ELR (cell line): ENCODE measurements at regions not wholly inside any gene's neighbourhood (a gene's known extent, or its start where the extent isn't known, plus 50 kb on each side); places are given as distances from the start of the nearest gene placed in this dataset.
A peak's percentile ranks its signal among the peaks of the same experiment; 100 is the strongest.
"Not testable (repeated sequence)": the region's sequence is repeated elsewhere in the genome, so short reads cannot be mapped to it uniquely, and the experiment has no call there.

Experiments
- DNase-seq: peaks from one replicate; pipeline ENCODE4 v3.0.0-alpha.2; 2015; ENCODE audit warnings: low read depth

GRCh38 chr2:41314511-41315070 is 733.2 kb upstream of the PKDCC start:
- DNase-seq = no peak

- no peak for DNase-seq
These were observed 728.4 kb upstream of the PKDCC start for GRCh38 chr2:41319437-41319836.

GRCh38 chr2:41320491-41320890 is 727.3 kb upstream of the PKDCC start:
- no peak for DNase-seq

- DNase-seq = peak; percentile 41
These were observed 726.5 kb upstream of the PKDCC start for GRCh38 chr2:41321351-41321750.

GRCh38 chr2:41326851-41327250 is 721.0 kb upstream of the PKDCC start:
- DNase-seq = no peak

- no peak for DNase-seq
These were observed 718.8 kb upstream of the PKDCC start for GRCh38 chr2:41329040-41329439.

- no peak for DNase-seq
These were observed 713.7 kb upstream of the PKDCC start for GRCh38 chr2:41334159-41334558.

- not testable (repeated sequence) for DNase-seq
These were observed 712.2 kb upstream of the PKDCC start for GRCh38 chr2:41335573-41335972.

GRCh38 chr2:41337956-41338355 is 709.9 kb upstream of the PKDCC start:
- no peak for DNase-seq

- DNase-seq = no peak
These were observed 703.3 kb upstream of the PKDCC start for GRCh38 chr2:41344529-41344928.

GRCh38 chr2:41353060-41353459 is 694.8 kb upstream of the PKDCC start:
- no peak for DNase-seq

- no peak for DNase-seq
These were observed 692.0 kb upstream of the PKDCC start for GRCh38 chr2:41355794-41356193.

GRCh38 chr2:41364842-41365241 is 683.0 kb upstream of the PKDCC start:
- DNase-seq = no peak

- DNase-seq = no peak
These were observed 671.9 kb upstream of the PKDCC start for GRCh38 chr2:41375901-41376300.

- DNase-seq = no peak
These were observed 670.0 kb upstream of the PKDCC start for GRCh38 chr2:41377837-41378236.

- no peak for DNase-seq
These were observed 669.4 kb upstream of the PKDCC start for GRCh38 chr2:41378420-41378819.

- DNase-seq = no peak
These were observed 668.2 kb upstream of the PKDCC start for GRCh38 chr2:41379496-41380221.

GRCh38 chr2:41381701-41382100 is 666.1 kb upstream of the PKDCC start:
- DNase-seq = no peak

GRCh38 chr2:41387519-41387918 is 660.3 kb upstream of the PKDCC start:
- DNase-seq = no peak

- no peak for DNase-seq
These were observed 654.2 kb upstream of the PKDCC start for GRCh38 chr2:41393621-41394020.

- DNase-seq = no peak
These were observed 653.3 kb upstream of the PKDCC start for GRCh38 chr2:41394541-41394940.

- no peak for DNase-seq
These were observed 652.1 kb upstream of the PKDCC start for GRCh38 chr2:41395692-41396091.

GRCh38 chr2:41399437-41400087 is 648.3 kb upstream of the PKDCC start:
- no peak for DNase-seq
